Stomach (tissue), 8 donors: ENCODE measurements at regions not wholly inside any gene's neighbourhood (a gene's known extent, or its start where the extent isn't known, plus 50 kb on each side); places are given as distances from the start of the nearest gene placed in this dataset.

Experiments used
- DNase-seq, 2 donors: peaks; one replicate each; pipeline versions ENCODE4 v3.0.0 to v3.0.0-alpha.2; 2013 to 2019
- H3K27ac ChIP-seq, 5 donors: fragments of 200-600 bp in 4 of 5; sonication (generic) in 4 of 5; one replicate each; pipeline ENCODE4 v1.5.1; 2013 to 2019; ENCODE audit warnings: mild to moderate bottlenecking in 1 of 5, moderate library complexity in 1 of 5
- H3K27me3 ChIP-seq, 3 donors: fragments of 200-600 bp; sonication (generic); one replicate each; pipeline ENCODE4 v1.5.1; 2017 to 2019; ENCODE audit warnings: mixed run types in 1 of 3
- H3K36me3 ChIP-seq, 4 donors: fragments of 200-600 bp; sonication (generic); 1 replicate in 3 of 4; 2 replicates in 1 of 4; pipeline ENCODE4 v1.5.1; 2016 to 2019
- H3K4me1 ChIP-seq, 4 donors: fragments of 200-600 bp; sonication (generic); one replicate each; pipeline ENCODE4 v1.5.1; 2016 to 2019
- H3K4me3 ChIP-seq, 4 donors: fragments of 200-600 bp; sonication (generic) in 3 of 4; one replicate each; pipeline ENCODE4 v1.5.1; 2016 to 2019; ENCODE audit warnings: mild to moderate bottlenecking in 1 of 4
- H3K9me3 ChIP-seq, 4 donors: fragments of 200-600 bp; sonication (generic); one replicate each; pipeline ENCODE4 v1.5.1; 2016 to 2019
- EP300 ChIP-seq: sonication (generic); formaldehyde crosslinking; IDR thresholded peaks from one replicate; pipeline ENCODE4 v1.6.1; 2017; ENCODE audit warnings: antibody characterized with exemption
- POLR2A ChIP-seq, 4 donors: fragments of 450-650 bp; IDR thresholded peaks; one replicate each; pipeline ENCODE4 v1.6.1; 2016; ENCODE audit warnings: antibody characterized with exemption in 4 of 4, control low read depth in 2 of 4, mild to moderate bottlenecking in 1 of 4, moderate library complexity in 1 of 4
- POLR2AphosphoS5 ChIP-seq, 3 donors: sonication (generic); formaldehyde crosslinking; IDR thresholded peaks; one replicate each; pipeline ENCODE4 v1.6.1; 2016; ENCODE audit warnings: antibody characterized with exemption in 3 of 3
- WGBS, 5 donors: extraction: QIAGEN DNeasy Blood & Tissue Kit in 3 of 5; methylation state at CpG; one replicate each; pipeline versions ENCODE4 v1.1.5 to v1.1.7; 2013 to 2018; 5-methylcytosine and 5-hydroxymethylcytosine counted together
- intact Hi-C: fragments of 100-400 bp; cut with DNase I; formaldehyde crosslinking; loops from one replicate; pipeline ENCODE4 v1.15.1; 2023; ENCODE audit warnings: low total_unique reads
- TF ChIP-seq, protein P1 (sequence below), 7 experiments: fragments of 450-650 bp in 4 of 7; fragments of 200-600 bp in 3 of 7; sonication (generic) in 3 of 7; IDR thresholded peaks; one replicate each; pipeline ENCODE4 v1.5.1; 2016 to 2019; ENCODE audit warnings: antibody characterized with exemption in 7 of 7, control low read depth in 2 of 7, mild to moderate bottlenecking in 1 of 7
- donor health status: healthy with polysubstance abuse.
- donor health status: Bipolar disorder and iron deficiency.
- donor health status: healthy.

- no peak overlapping the region for H3K27ac ChIP-seq
- TF ChIP-seq POLR2AphosphoS5 (IDR thresholded peaks at IDR 0.05) (peak in 1 of 3 donors; percentile 2), POLR2A (IDR thresholded peaks at IDR 0.05) (no peak)
- TF ChIP-seq, protein P1, sequence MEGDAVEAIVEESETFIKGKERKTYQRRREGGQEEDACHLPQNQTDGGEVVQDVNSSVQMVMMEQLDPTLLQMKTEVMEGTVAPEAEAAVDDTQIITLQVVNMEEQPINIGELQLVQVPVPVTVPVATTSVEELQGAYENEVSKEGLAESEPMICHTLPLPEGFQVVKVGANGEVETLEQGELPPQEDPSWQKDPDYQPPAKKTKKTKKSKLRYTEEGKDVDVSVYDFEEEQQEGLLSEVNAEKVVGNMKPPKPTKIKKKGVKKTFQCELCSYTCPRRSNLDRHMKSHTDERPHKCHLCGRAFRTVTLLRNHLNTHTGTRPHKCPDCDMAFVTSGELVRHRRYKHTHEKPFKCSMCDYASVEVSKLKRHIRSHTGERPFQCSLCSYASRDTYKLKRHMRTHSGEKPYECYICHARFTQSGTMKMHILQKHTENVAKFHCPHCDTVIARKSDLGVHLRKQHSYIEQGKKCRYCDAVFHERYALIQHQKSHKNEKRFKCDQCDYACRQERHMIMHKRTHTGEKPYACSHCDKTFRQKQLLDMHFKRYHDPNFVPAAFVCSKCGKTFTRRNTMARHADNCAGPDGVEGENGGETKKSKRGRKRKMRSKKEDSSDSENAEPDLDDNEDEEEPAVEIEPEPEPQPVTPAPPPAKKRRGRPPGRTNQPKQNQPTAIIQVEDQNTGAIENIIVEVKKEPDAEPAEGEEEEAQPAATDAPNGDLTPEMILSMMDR (IDR thresholded peaks at IDR 0.05), result no peak
- H3K36me3 ChIP-seq, result no peaks in the 10 kb centered on the region
- H3K9me3 ChIP-seq, result no peaks in the 10 kb centered on the region
- 33 to 41% (median 40%) methylated on average over 7 of the region's 7 CpGs for WGBS, 5 donors
- peak; percentile 48 to 63 for DNase-seq
- no peak overlapping the region for H3K4me3 ChIP-seq
- H3K27me3 ChIP-seq, result peaks cover 0 to 12% (median 0%) of the 10 kb centered on the region in 3 donors
- intact Hi-C loops, result no loop called here
- peaks cover 17 to 29% (median 24%) of the 10 kb centered on the region in 4 donors for H3K4me1 ChIP-seq
Observed at GRCh38 chr17:27384261-27384701, 72.0 kb upstream of the KSR1 start.

- DNase-seq, result peak in 1 of 2 donors; percentile 35
- no peak overlapping the region for H3K27ac ChIP-seq
- peaks cover 0 to 12% (median 0%) of the 10 kb centered on the region in 3 donors for H3K27me3 ChIP-seq
- no peaks in the 10 kb centered on the region for H3K36me3 ChIP-seq
- TF ChIP-seq EP300, result no peak
- TF ChIP-seq, protein P1 (IDR thresholded peaks at IDR 0.05), result no peak
- no peak overlapping the region for H3K4me3 ChIP-seq
- no peaks in the 10 kb centered on the region for H3K9me3 ChIP-seq
- intact Hi-C loops, result no loop called here
- WGBS, 5 donors, result 77 to 90% (median 83%) methylated on average over 2 of the region's 2 CpGs
- peaks cover 16 to 26% (median 22%) of the 10 kb centered on the region in 4 donors for H3K4me1 ChIP-seq
Observed at GRCh38 chr17:27384726-27385125, 71.5 kb upstream of the KSR1 start.

GRCh38 chr17:27385626-27386025 lies 70.6 kb upstream of the KSR1 start:
- DNase-seq, result no peak
- H3K4me3 ChIP-seq, result no peak overlapping the region
- peaks cover 0 to 6% (median 0%) of the 10 kb centered on the region in 3 donors for H3K27me3 ChIP-seq
- no peak overlapping the region for H3K27ac ChIP-seq
- 60 to 80% (median 69%) methylated on average over 1 of the region's 1 CpG for WGBS, 5 donors
- TF ChIP-seq POLR2AphosphoS5 (IDR thresholded peaks at IDR 0.05), result no peak
- no peak for TF ChIP-seq POLR2A (IDR thresholded peaks at IDR 0.05)
- TF ChIP-seq, protein P1 (IDR thresholded peaks at IDR 0.05), result no peak
- TF ChIP-seq EP300, result no peak
- intact Hi-C loops, result no loop called here
- peaks cover 7 to 17% (median 13%) of the 10 kb centered on the region in 4 donors for H3K4me1 ChIP-seq
- H3K9me3 ChIP-seq, result no peaks in the 10 kb centered on the region
- H3K36me3 ChIP-seq, result no peaks in the 10 kb centered on the region

DNA sequence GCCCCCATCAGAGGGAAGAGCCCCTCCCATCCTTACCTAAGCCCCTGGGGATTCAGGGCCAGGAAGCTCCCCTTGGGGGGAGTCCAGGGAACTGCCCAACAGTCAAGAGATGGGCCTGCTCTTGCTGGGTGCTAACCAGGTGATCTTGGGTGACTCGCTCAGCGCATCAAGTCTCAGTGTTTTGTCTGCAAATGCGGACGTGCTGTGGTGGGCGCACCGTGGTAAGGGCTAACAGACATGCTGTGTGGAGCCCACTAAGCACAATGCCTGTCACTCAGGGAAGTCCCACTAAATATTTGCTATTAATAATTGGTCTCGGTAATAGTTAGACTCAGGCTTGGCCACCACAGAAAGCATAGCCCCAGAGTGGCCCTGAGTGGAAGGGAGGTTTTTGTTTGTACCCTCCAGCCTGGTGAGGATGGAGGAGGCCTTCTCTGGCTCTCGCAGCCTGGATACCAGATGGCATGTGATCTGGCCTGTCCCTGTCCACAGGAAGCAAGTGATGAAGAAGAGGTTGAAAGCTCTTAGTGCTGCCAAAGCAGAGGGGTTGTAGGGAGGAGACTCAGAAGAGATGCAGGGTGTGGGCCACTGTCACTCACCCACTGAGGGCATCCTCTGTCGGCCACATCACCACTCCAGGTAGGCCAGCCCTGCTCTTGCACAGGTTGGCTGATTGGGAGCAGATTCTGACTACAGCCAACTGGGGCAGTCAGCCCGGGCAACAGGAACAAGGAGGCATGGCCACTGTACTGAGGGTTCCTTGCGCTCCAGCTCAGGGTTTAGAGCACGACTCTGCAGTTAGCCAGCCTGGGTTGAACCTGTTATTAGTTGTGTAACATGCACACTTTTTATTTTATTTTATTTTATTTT lies 69.8 kb upstream of the KSR1 start:
- Histone ChIP-seq H3K4me1 (peaks cover 0 to 12% (median 7%) of the 10 kb centered on the region in 4 donors), H3K36me3 (no peaks in the 10 kb centered on the region), H3K27me3 (no peaks in the 10 kb centered on the region), H3K4me3 (no peak overlapping the region), H3K9me3 (no peaks in the 10 kb centered on the region), H3K27ac (no peak overlapping the region)
- DNase-seq, result no peak
- intact Hi-C loops, result no loop called here
- no peak for TF ChIP-seq EP300
- TF ChIP-seq, protein P1 (IDR thresholded peaks at IDR 0.05), result no peak
- no peak for TF ChIP-seq POLR2AphosphoS5 (IDR thresholded peaks at IDR 0.05)
- TF ChIP-seq POLR2A (IDR thresholded peaks at IDR 0.05), result no peak
- WGBS, 5 donors, result 83 to 93% (median 91%) methylated on average over 9 to 12 of the region's 12 CpGs
